HepG2 (cell line): ENCODE measurements at regions not wholly inside any gene's neighbourhood (a gene's known extent, or its start where the extent isn't known, plus 50 kb on each side); places are given as distances from the start of the nearest gene placed in this dataset.

Experiments used
- ATAC-seq: fragments of 200-7000 bp; cut with Tn5 transposase; 3 replicates; pipeline ENCODE4 v1.9.1; 2020; ENCODE audit warnings: mild to moderate bottlenecking, moderate library complexity
- BruUV-seq: library from RNA; stranded (reverse); fragments of 400-500 nt; replicated peaks from 2 replicates; lab custom pipeline; 2021; lab: Mats Ljungman, UMichigan
- CTCF ChIA-PET: fragments of 300-600 bp; formaldehyde crosslinking; extraction: SDS; loops from one replicate; lab custom pipeline; 2021; ENCODE audit warnings: low total read pairs, inconsistent platforms, low intra/inter-chr PET ratio; lab: Yijun Ruan, JAX
- POLR2A ChIA-PET: fragments of 350-600 bp; sonication (Branson Sonifier 250); formaldehyde crosslinking; loops from one replicate; lab custom pipeline; 2020; ENCODE audit warnings: antibody characterized with exemption, inconsistent platforms; lab: Yijun Ruan, JAX
- DNase-seq: peaks from one replicate; pipeline ENCODE4 v3.0.0-alpha.2; 2015; ENCODE audit warnings: low spot score
- FAIRE-seq: peaks from 3 replicates; lab custom pipeline; 2011; peaks lifted over from hg19 to GRCh38; lab: Jason Lieb, UNC
- H2AFZ ChIP-seq: one replicate; pipeline ENCODE4 v1.6.1; 2011; ENCODE audit warnings: low read length, inconsistent platforms
- H3K27ac ChIP-seq: fragments of 300-600 bp; 3 replicates; pipeline ENCODE4 v1.8.0; 2011; ENCODE audit warnings: mixed run types, mild to moderate bottlenecking, mixed read lengths, low read length, inconsistent platforms; ENCODE audit not compliant: insufficient read depth; ENCODE audit errors: extremely low read length
- H3K27me3 ChIP-seq, 2 experiments: fragments of 200-600 bp in 1 of 2; 2 replicates in 1 of 2; 3 replicates in 1 of 2; pipeline versions ENCODE4 v1.6.0 to v1.8.0; 2011; ENCODE audit warnings: low read length in 2 of 2, mild to moderate bottlenecking in 2 of 2, moderate library complexity in 2 of 2, inconsistent platforms in 1 of 2; ENCODE audit not compliant: insufficient read depth in 2 of 2, control insufficient read depth in 1 of 2
- H3K36me3 ChIP-seq, 2 experiments: fragments of 200-600 bp in 1 of 2; replicated peaks in 1 of 2; 2 replicates in 1 of 2; 3 replicates in 1 of 2; pipeline versions ENCODE4 v1.5.1 to v1.8.0; 2011; ENCODE audit warnings: low read length in 2 of 2, inconsistent platforms in 1 of 2; ENCODE audit not compliant: insufficient read depth in 2 of 2, control insufficient read depth in 1 of 2
- H3K4me1 ChIP-seq: 2 replicates; pipeline ENCODE4 v1.5.1; 2012; ENCODE audit warnings: low read length, inconsistent platforms; ENCODE audit not compliant: insufficient read depth
- H3K4me2 ChIP-seq: 2 replicates; pipeline ENCODE4 v1.6.0; 2011; ENCODE audit warnings: low read depth, low read length, inconsistent platforms
- H3K4me3 ChIP-seq, 3 experiments: fragments of 200-600 bp in 1 of 3; sonication (generic), shearing (Covaris generic) in 1 of 3; replicated peaks in 1 of 3; 2 replicates each; pipeline ENCODE4 v1.5.1; 2011 to 2016; ENCODE audit warnings: low read length in 3 of 3, inconsistent platforms in 2 of 3, low read depth in 2 of 3, mild to moderate bottlenecking in 2 of 3, control low read depth in 1 of 3, mixed read lengths in 1 of 3; ENCODE audit not compliant: insufficient read depth in 1 of 3
- H3K79me2 ChIP-seq: one replicate; pipeline ENCODE4 v1.6.1; 2011; ENCODE audit warnings: low read length, inconsistent platforms; ENCODE audit not compliant: insufficient read depth
- H3K9ac ChIP-seq: 2 replicates; pipeline ENCODE4 v1.6.0; 2011; ENCODE audit warnings: mild to moderate bottlenecking, low read depth, low read length, inconsistent platforms; ENCODE audit not compliant: insufficient read depth
- H3K9me3 ChIP-seq: 2 replicates; pipeline ENCODE4 v1.5.1; 2012; ENCODE audit warnings: mild to moderate bottlenecking, low read length
- H4K20me1 ChIP-seq: 2 replicates; pipeline ENCODE4 v1.6.0; 2011; ENCODE audit warnings: inconsistent platforms, mild to moderate bottlenecking, low read length, moderate library complexity; ENCODE audit not compliant: insufficient read depth
- HES4 ChIP-seq: sonication (generic); formaldehyde crosslinking; IDR thresholded peaks from 2 replicates; pipeline ENCODE4 v1.9.0; 2021; ENCODE audit warnings: mild to moderate bottlenecking, missing genetic modification reagents, borderline replicate concordance
- HOXA5 ChIP-seq: sonication (generic); formaldehyde crosslinking; IDR thresholded peaks from 2 replicates; pipeline ENCODE4 v1.4.0; 2020; ENCODE audit warnings: missing genetic modification reagents
- JUN ChIP-seq: sonication (generic); formaldehyde crosslinking; IDR thresholded peaks from 2 replicates; pipeline ENCODE4 v1.4.0; 2020; ENCODE audit warnings: mild to moderate bottlenecking, missing genetic modification reagents
- KDM5A ChIP-seq: fragments of 200-600 bp; sonication (generic); IDR thresholded peaks from 2 replicates; pipeline ENCODE4 v1.7.0; 2018; ENCODE audit warnings: antibody characterized with exemption, mild to moderate bottlenecking, low read length, borderline replicate concordance
- PAF1 ChIP-seq: IDR thresholded peaks from 2 replicates; pipeline ENCODE4 v1.6.1; 2016; ENCODE audit warnings: missing genetic modification reagents, missing compliant biosample characterization
- PCBP1 ChIP-seq: fragments of 200-400 bp; formaldehyde crosslinking; IDR thresholded peaks from 2 replicates; pipeline ENCODE4 v1.6.1; 2017; ENCODE audit warnings: mild to moderate bottlenecking, low read depth, low read length, borderline replicate concordance
- PTBP1 ChIP-seq: fragments of 200-400 bp; formaldehyde crosslinking; IDR thresholded peaks from 2 replicates; pipeline ENCODE4 v1.6.1; 2018; ENCODE audit warnings: low read length, low read depth; ENCODE audit not compliant: poor library complexity, severe bottlenecking
- SSRP1 ChIP-seq: IDR thresholded peaks from 2 replicates; pipeline ENCODE4 v1.6.1; 2016; ENCODE audit warnings: control low read depth
- ZNF230 ChIP-seq: sonication (generic); formaldehyde crosslinking; IDR thresholded peaks from 2 replicates; pipeline ENCODE4 v1.4.0; 2020; ENCODE audit warnings: mild to moderate bottlenecking, missing genetic modification reagents
- ZNF282 ChIP-seq: fragments of 450-650 bp; IDR thresholded peaks from 2 replicates; pipeline ENCODE4 v1.6.1; 2018; ENCODE audit not compliant: partially characterized antibody
- ZNF3 ChIP-seq: IDR thresholded peaks from 2 replicates; pipeline ENCODE4 v1.7.0; 2017; ENCODE audit warnings: inconsistent platforms
- ZNF33B ChIP-seq: sonication (generic); formaldehyde crosslinking; IDR thresholded peaks from 2 replicates; pipeline ENCODE4 v1.5.1; 2020; ENCODE audit warnings: mild to moderate bottlenecking, missing genetic modification reagents
- ZNF431 ChIP-seq: sonication (generic); formaldehyde crosslinking; IDR thresholded peaks from 2 replicates; pipeline ENCODE4 v1.9.0; 2022; ENCODE audit warnings: missing genetic modification reagents, low read depth, mild to moderate bottlenecking, borderline replicate concordance
- ZNF546 ChIP-seq: sonication (generic); formaldehyde crosslinking; conservative IDR thresholded peaks from 2 replicates; pipeline ENCODE4 v1.8.1; 2023; ENCODE audit warnings: mild to moderate bottlenecking, missing genetic modification reagents
- whole genome bisulfite sequencing: methylation state at CpG from one replicate; pipeline ENCODE4 v1.1.6; 2017; ENCODE audit warnings: low lambda C conversion rate; 5-methylcytosine and 5-hydroxymethylcytosine counted together
- in situ Hi-C: cut with HindIII; loops from 2 replicates; pipeline ENCODE4 v1.10.0; 2017; ENCODE audit warnings: low pct_unique_long_range_greater_than_20kb; ENCODE audit not compliant: extremely low pct_ligation_motif_present
- intact Hi-C: fragments of 100-400 bp; cut with micrococcal nuclease; formaldehyde crosslinking; loops from one replicate; pipeline ENCODE4 v1.10.0; 2022; ENCODE audit not compliant: unreplicated experiment

GRCh38 chr13:85278851-85279250, 520.4 kb downstream of the SLITRK6 start:
- Histone ChIP-seq H3K9ac (no peak overlapping the region), H3K79me2 (no peaks in the 10 kb centered on the region), H3K27me3 (no peaks in the 10 kb centered on the region), H3K36me3 (no peaks in the 10 kb centered on the region), H3K9me3 (no peaks in the 10 kb centered on the region), H3K4me3 (no peak overlapping the region), H3K4me1 (no peaks in the 10 kb centered on the region), H2AFZ (no peak overlapping the region), H3K4me2 (no peak overlapping the region), H3K27ac (no peak overlapping the region), H4K20me1 (no peaks in the 10 kb centered on the region)
- in situ Hi-C loops, result no loop called here
- DNase-seq (no peak), FAIRE-seq (no peak), ATAC-seq (no peak)
- TF ChIP-seq HOXA5 (no peak), ZNF230 (no peak), HES4 (CRISPR knock-in tag) (no peak), ZNF33B (CRISPR knock-in tag) (no peak), PTBP1 (no peak), ZNF431 (CRISPR knock-in tag) (no peak), KDM5A (no peak), ZNF546 (CRISPR knock-in tag) (no peak), PCBP1 (no peak), PAF1 (no peak), SSRP1 (no peak), ZNF3 (CRISPR knock-in tag) (no peak), ZNF282 (no peak), JUN (no peak)
- CTCF ChIA-PET, result no interaction called here
- BruUV-seq, result no TSS peak
- POLR2A ChIA-PET, result no interaction called here
- intact Hi-C loops, result no loop called here
- WGBS, result 4% methylated on average over 2 of the region's 2 CpGs
